OCI-LY3 (cell line): ENCODE measurements at regions not wholly inside any gene's neighbourhood (a gene's known extent, or its start where the extent isn't known, plus 50 kb on each side); places are given as distances from the start of the nearest gene placed in this dataset.

Source experiments
- H2AFZ ChIP-seq: fragments of 200-600, 300-600 bp; shearing (Covaris generic); 2 replicates; pipeline ENCODE4 v1.6.0; 2014; ENCODE audit warnings: antibody characterized with exemption, low read depth, low read length
- H3K27ac ChIP-seq: fragments of 200-600, 300-600 bp; sonication (generic); 2 replicates; pipeline ENCODE4 v1.5.1; 2014; ENCODE audit warnings: mild to moderate bottlenecking, low read length, moderate library complexity, mixed read lengths
- H3K27me3 ChIP-seq: fragments of 200-600, 300-600 bp; sonication (generic); 2 replicates; pipeline ENCODE4 v1.6.1; 2014; ENCODE audit warnings: low read depth, low read length, mixed read lengths
- H3K36me3 ChIP-seq: fragments of 200-600, 300-600 bp; sonication (generic); replicated peaks from 2 replicates; pipeline ENCODE3; 2014; ENCODE audit warnings: low read depth, low read length, mixed read lengths
- H3K4me1 ChIP-seq: fragments of 300-600, 200-600 bp; sonication (generic); 2 replicates; pipeline ENCODE4 v1.6.1; 2014; ENCODE audit warnings: low read length, mixed read lengths
- H3K4me2 ChIP-seq: fragments of 200-600, 300-600 bp; sonication (generic); 2 replicates; pipeline ENCODE4 v1.6.1; 2014; ENCODE audit warnings: low read length, mixed read lengths
- H3K4me3 ChIP-seq: fragments of 300-600, 200-600 bp; sonication (generic); 2 replicates; pipeline ENCODE4 v1.5.1; 2014; ENCODE audit warnings: antibody characterized with exemption, mild to moderate bottlenecking, low read length, moderate library complexity
- H3K79me2 ChIP-seq: fragments of 300-600, 200-600 bp; shearing (Covaris generic); 2 replicates; pipeline ENCODE4 v1.6.1; 2014; ENCODE audit warnings: mild to moderate bottlenecking, low read length, mixed read lengths
- H3K9ac ChIP-seq: fragments of 300-600, 200-600 bp; shearing (Covaris generic); 2 replicates; pipeline ENCODE4 v1.6.0; 2014; ENCODE audit warnings: mild to moderate bottlenecking, low read length, moderate library complexity
- H3K9me3 ChIP-seq: fragments of 200-600, 300-600 bp; shearing (Covaris generic); 2 replicates; pipeline ENCODE4 v1.6.1; 2014; ENCODE audit warnings: low read length, mixed read lengths; ENCODE audit not compliant: insufficient read depth
- H4K20me1 ChIP-seq: fragments of 200-600, 300-600 bp; sonication (generic); 2 replicates; pipeline ENCODE4 v1.6.1; 2016; ENCODE audit warnings: low read length, mixed read lengths; ENCODE audit not compliant: insufficient read depth
- CTCF ChIP-seq: fragments of 200-600, 300-600 bp; sonication (generic); IDR thresholded peaks from 2 replicates; pipeline ENCODE4 v1.5.1; 2014; ENCODE audit warnings: antibody characterized with exemption, low read length, low read depth
- EZH2phosphoT487 ChIP-seq: fragments of 200-600 bp; shearing (Covaris generic); IDR thresholded peaks from 2 replicates; pipeline ENCODE4 v1.6.1; 2018; ENCODE audit warnings: antibody characterized with exemption, mixed run types, low read depth

GRCh38 chr21:40924641-40925040 lies 77.7 kb upstream of the DSCAM start:
- no peaks in the 10 kb centered on the region for H3K27me3 ChIP-seq
- H3K79me2 ChIP-seq, result no peaks in the 10 kb centered on the region
- H3K4me3 ChIP-seq, result no peak overlapping the region
- no peaks in the 10 kb centered on the region for H3K9me3 ChIP-seq
- no peak overlapping the region for H3K9ac ChIP-seq
- TF ChIP-seq CTCF, result no peak
- TF ChIP-seq EZH2phosphoT487, result no peak
- no peak overlapping the region for H2AFZ ChIP-seq
- H3K27ac ChIP-seq, result no peak overlapping the region
- no peak overlapping the region for H3K4me2 ChIP-seq
- H3K36me3 ChIP-seq, result no peaks in the 10 kb centered on the region
- no peaks in the 10 kb centered on the region for H3K4me1 ChIP-seq
- no peaks in the 10 kb centered on the region for H4K20me1 ChIP-seq

GRCh38 chr21:40926238-40926637 lies 79.3 kb upstream of the DSCAM start:
- H3K9me3 ChIP-seq, result no peaks in the 10 kb centered on the region
- H3K36me3 ChIP-seq, result no peaks in the 10 kb centered on the region
- H3K4me3 ChIP-seq, result no peak overlapping the region
- no peaks in the 10 kb centered on the region for H3K4me1 ChIP-seq
- no peak for TF ChIP-seq EZH2phosphoT487
- no peak for TF ChIP-seq CTCF
- H3K4me2 ChIP-seq, result no peak overlapping the region
- no peaks in the 10 kb centered on the region for H3K79me2 ChIP-seq
- H3K9ac ChIP-seq, result no peak overlapping the region
- no peak overlapping the region for H3K27ac ChIP-seq
- H4K20me1 ChIP-seq, result no peaks in the 10 kb centered on the region
- H3K27me3 ChIP-seq, result no peaks in the 10 kb centered on the region
- no peak overlapping the region for H2AFZ ChIP-seq

GRCh38 chr21:40929833-40930232 lies 82.9 kb upstream of the DSCAM start:
- Histone ChIP-seq H3K9ac (no peak overlapping the region), H3K4me2 (no peak overlapping the region), H3K27ac (no peak overlapping the region), H3K27me3 (no peaks in the 10 kb centered on the region), H3K4me1 (peaks cover 7% of the 10 kb centered on the region; the same call in 1 of the 2 replicates), H2AFZ (no peak overlapping the region), H3K9me3 (no peaks in the 10 kb centered on the region), H3K4me3 (no peak overlapping the region), H3K36me3 (no peaks in the 10 kb centered on the region), H3K79me2 (no peaks in the 10 kb centered on the region), H4K20me1 (no peaks in the 10 kb centered on the region)
- TF ChIP-seq CTCF, result no peak
- TF ChIP-seq EZH2phosphoT487, result no peak

GRCh38 chr21:40931197-40931596 lies 84.2 kb upstream of the DSCAM start:
- Histone ChIP-seq H3K4me1 (peaks cover 7% of the 10 kb centered on the region; the same call in 1 of the 2 replicates), H2AFZ (no peak overlapping the region), H3K9me3 (no peaks in the 10 kb centered on the region), H3K79me2 (no peaks in the 10 kb centered on the region), H3K27me3 (no peaks in the 10 kb centered on the region), H3K27ac (no peak overlapping the region), H3K4me2 (no peak overlapping the region), H3K4me3 (no peak overlapping the region), H4K20me1 (no peaks in the 10 kb centered on the region), H3K36me3 (no peaks in the 10 kb centered on the region), H3K9ac (no peak overlapping the region)
- TF ChIP-seq EZH2phosphoT487 (no peak), CTCF (no peak)
